Stimulated activated naive CD8-positive, alpha-beta T cell treated with anti-CD3 and anti-CD28 coated beads, Interleukin-15, amount 100 ng/mL, for 72 hours (primary cell): ENCODE measurements at regions not wholly inside any gene's neighbourhood (a gene's known extent, or its start where the extent isn't known, plus 50 kb on each side); places are given as distances from the start of the nearest gene placed in this dataset.

Experiments
- ATAC-seq: fragments of 150-1000 bp; cut with Tn5 transposase; 2 replicates; pipeline ENCODE4 v1.10.0; 2021; ENCODE audit warnings: mild to moderate bottlenecking, moderate library complexity
- DNase-seq, 2 donors: peaks; one replicate each; pipeline ENCODE4 v3.0.0; 2021 to 2022
- H3K27ac Mint-ChIP-seq, 2 donors: one replicate each; pipeline ENCODE4 v1.8.0; 2022; ENCODE audit warnings: mild to moderate bottlenecking in 2 of 2, mixed read lengths in 2 of 2, moderate library complexity in 2 of 2
- H3K27me3 Mint-ChIP-seq: one replicate; pipeline ENCODE4 v1.8.0; 2022; ENCODE audit warnings: mixed read lengths
- H3K4me1 Mint-ChIP-seq: one replicate; pipeline ENCODE4 v1.8.0; 2022; ENCODE audit warnings: mild to moderate bottlenecking, mixed read lengths
- H3K4me3 Mint-ChIP-seq, 2 donors: one replicate each; pipeline ENCODE4 v1.8.0; 2022; ENCODE audit warnings: mild to moderate bottlenecking in 2 of 2, mixed read lengths in 2 of 2, moderate library complexity in 1 of 2
- H3K9me3 Mint-ChIP-seq, 2 donors: one replicate each; pipeline ENCODE4 v1.8.0; 2022; ENCODE audit warnings: mixed read lengths in 2 of 2

DNA sequence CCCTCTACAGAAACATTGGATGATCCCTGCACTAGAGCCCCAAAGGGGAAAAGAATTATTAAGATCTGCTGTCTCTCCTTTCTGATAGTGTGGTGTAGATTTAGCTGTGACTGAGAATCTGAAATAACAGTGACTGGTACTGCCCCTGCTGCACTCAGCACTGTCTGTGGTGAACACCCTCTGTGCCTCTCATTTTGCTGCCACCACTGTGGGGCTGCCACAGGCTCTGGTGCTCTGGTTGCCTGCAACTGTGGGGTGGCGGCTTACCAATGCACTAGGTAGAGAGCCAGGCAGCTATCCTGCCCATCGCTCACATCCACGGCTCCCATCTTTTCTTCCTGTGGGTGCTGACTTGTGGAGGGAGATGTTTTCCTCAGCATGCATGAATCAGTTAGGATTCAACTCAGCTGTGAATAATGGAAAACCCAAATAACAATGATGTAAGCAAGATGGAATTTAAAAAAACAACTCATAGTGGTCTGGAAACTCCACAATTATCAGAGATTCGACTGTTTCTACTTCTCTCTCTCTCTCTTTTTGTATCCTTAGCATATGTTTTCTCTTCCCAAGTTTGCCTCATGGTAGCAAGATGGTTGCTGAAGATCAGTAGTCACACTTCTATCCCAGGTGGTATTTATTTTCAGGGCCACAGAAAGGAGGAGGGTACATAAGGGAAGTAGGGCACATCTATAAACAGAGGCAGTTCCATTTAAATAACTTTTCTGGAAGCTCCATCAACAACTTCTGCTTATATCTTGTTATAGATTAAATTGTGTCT is 99.8 kb upstream of the DAP start:
- no peak overlapping the region for H3K4me3 Mint-ChIP-seq
- no peaks in the 10 kb centered on the region for H3K9me3 Mint-ChIP-seq
- H3K4me1 Mint-ChIP-seq: peaks cover 5% of the 10 kb centered on the region
- H3K27me3 Mint-ChIP-seq: peaks cover 44% of the 10 kb centered on the region
- ATAC-seq (no peak), DNase-seq (no peak)
- no peak overlapping the region for H3K27ac Mint-ChIP-seq

DNA sequence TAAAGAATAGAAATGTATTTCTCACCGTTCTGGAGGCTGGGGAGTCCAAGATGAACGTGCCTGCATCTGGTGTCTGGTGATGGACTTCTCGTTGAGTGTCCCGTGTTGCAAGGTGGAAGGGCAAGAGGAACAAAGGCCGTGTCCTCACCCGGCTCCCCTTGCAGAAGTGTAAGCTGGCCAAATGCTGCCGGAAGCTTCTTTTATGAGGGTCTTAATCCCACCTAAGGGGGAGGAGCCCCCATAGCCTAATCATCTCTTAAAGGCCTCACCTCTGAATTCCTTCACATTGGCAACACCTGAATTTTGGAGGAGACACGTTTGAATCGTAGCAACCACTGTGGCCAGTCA is 99.1 kb upstream of the DAP start:
- Mint-ChIP-seq H3K4me1 (peaks cover 5% of the 10 kb centered on the region), H3K27me3 (peaks cover 44% of the 10 kb centered on the region), H3K27ac (no peak overlapping the region), H3K4me3 (no peak overlapping the region), H3K9me3 (no peaks in the 10 kb centered on the region)
- ATAC-seq (no peak), DNase-seq (no peak)

DNA sequence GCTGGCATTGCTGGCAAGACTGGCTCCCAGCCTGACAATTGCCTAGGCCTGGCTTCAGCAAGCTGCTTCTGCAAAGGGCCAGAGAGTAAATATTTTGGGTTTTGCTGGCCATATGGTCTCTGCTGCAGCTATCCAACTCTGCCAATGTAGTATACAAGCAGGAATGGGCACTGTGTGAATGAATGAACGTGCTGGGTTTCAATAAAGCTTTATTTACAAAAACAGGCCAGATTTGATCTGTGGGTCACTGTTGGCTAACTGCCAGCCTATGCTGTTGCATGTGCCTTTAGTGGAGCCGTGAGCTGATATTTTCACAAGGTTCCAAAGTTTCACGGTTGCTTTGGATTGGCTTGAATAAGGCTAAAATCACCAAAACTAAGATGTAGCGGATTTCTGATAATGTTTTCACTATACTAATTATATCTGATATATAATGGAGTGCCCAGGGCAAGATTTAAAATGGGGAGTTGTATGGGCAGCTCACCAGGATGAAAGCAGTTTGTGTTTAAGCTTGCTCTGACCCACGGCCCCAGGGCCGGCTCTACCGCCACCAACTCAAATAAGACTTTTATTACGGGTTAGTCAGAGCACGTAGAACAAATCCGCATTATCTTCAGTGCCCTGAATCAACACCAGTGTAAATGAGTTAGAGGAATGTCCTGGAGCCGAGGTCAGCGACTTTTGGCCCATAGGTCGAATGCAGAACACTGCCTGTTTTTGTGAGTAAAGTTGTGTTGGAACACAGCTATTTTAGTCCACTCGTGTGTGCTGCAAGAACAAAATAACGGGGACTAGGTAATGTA is 98.6 kb upstream of the DAP start:
- peaks cover 5% of the 10 kb centered on the region for H3K4me1 Mint-ChIP-seq
- ATAC-seq (no peak), DNase-seq (no peak)
- H3K27ac Mint-ChIP-seq: no peak overlapping the region
- H3K9me3 Mint-ChIP-seq: no peaks in the 10 kb centered on the region
- H3K27me3 Mint-ChIP-seq: peaks cover 44% of the 10 kb centered on the region
- no peak overlapping the region for H3K4me3 Mint-ChIP-seq

DNA sequence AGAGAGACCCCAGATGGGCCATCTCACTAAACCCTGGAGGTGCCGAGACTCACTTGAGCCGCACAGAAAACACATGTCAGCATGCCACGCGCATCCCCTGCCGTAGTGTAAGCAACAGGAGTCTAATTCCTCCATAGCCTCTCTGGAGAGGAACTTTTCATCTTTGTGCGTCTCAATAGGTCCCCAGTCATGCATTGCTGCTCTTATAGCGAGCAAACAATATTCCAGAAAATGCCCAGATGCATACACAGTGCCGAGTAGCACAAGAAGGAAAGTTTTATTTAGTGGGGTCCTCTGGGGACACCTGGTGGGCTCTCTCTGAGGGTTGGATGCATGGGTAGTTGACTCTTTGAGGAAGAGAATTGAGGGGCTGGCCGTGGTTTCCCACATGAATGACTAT is 97.9 kb upstream of the DAP start:
- no peak for ATAC-seq
- Mint-ChIP-seq H3K27me3 (peaks cover 44% of the 10 kb centered on the region), H3K9me3 (no peaks in the 10 kb centered on the region), H3K27ac (no peak overlapping the region), H3K4me3 (no peak overlapping the region), H3K4me1 (peaks cover 5% of the 10 kb centered on the region)
- no peak for DNase-seq

DNA sequence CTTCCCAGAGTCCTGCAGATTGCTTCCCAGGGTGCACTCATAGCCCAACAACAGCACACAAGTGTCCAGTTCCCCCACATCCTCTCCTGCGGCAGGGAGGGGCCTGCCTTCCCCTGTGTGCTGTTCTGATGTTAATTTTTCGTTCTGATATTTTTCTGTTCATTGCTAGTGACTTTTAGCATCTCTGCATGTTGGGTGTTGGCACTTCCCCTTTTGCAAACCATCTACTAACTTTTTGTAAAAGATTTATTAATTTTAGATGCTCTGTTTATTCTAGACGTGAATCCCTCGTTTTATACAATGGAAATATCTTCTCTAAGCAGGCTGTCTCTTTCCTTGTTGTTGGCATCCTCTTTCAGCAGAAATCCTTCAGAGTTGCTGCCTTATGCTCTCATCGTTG is 97.3 kb upstream of the DAP start:
- no peaks in the 10 kb centered on the region for H3K9me3 Mint-ChIP-seq
- H3K4me3 Mint-ChIP-seq: no peak overlapping the region
- no peaks in the 10 kb centered on the region for H3K4me1 Mint-ChIP-seq
- DNase-seq (no peak), ATAC-seq (no peak)
- peaks cover 44% of the 10 kb centered on the region for H3K27me3 Mint-ChIP-seq
- H3K27ac Mint-ChIP-seq: no peak overlapping the region

DNA sequence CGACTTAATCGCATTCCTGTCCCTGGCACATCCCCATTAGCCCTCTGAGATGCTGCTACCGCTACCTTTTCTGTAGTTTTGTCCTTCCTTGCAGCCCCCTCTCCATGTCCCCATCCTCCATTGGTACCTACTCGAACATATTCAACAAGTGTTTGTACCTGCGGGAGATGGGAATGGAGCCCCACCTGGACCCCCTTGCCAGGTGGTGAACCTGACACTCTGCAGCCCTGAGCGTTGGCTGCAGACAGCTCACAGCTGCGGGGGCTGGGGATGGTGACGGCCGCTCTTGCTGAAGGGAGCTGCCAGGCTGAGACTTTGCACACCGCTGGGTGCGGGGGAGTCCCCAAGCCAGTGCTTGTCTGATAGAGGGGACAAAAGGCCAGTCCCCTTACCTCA is 96.3 kb upstream of the DAP start:
- Mint-ChIP-seq H3K4me3 (no peak overlapping the region), H3K27me3 (peaks cover 38% of the 10 kb centered on the region), H3K27ac (no peak overlapping the region), H3K9me3 (no peaks in the 10 kb centered on the region), H3K4me1 (no peaks in the 10 kb centered on the region)
- DNase-seq (no peak), ATAC-seq (no peak)

DNA sequence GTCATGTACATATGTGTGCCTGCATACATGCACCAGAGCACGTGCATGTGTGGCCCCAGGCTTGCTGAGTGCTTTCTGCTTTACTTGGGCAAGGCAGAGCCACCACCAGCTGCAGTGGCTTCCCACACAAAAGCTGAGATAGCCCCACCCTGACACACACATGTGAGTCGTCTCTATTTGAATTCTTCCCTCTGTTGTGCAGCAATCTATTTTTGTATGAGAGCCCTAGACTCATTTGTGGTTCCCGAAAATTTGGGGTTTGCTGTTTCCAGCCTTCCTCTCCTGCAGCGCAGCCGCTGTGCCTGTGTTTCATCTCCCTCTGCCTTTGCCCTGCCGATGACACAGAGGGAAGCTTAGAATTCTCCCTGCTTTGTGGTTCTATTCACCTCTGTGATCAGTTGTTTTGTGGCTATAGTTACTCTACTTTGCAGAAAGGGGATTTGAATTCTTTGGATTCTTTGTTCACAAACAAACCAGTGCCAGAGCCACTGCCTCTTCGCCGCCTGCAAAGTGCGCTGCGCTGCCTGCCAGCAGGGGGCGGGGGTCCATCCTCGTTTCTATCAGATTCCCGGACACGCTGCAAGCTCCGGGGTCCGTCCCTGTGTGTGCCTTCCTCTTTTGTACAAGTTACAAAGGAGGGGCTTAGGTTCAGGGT is 95.8 kb upstream of the DAP start:
- H3K9me3 Mint-ChIP-seq: no peaks in the 10 kb centered on the region
- H3K27me3 Mint-ChIP-seq: peaks cover 34% of the 10 kb centered on the region
- H3K4me3 Mint-ChIP-seq: no peak overlapping the region
- no peaks in the 10 kb centered on the region for H3K4me1 Mint-ChIP-seq
- ATAC-seq: no peak
- no peak overlapping the region for H3K27ac Mint-ChIP-seq
- DNase-seq: peak in 1 of 2 donors; percentile 8

DNA sequence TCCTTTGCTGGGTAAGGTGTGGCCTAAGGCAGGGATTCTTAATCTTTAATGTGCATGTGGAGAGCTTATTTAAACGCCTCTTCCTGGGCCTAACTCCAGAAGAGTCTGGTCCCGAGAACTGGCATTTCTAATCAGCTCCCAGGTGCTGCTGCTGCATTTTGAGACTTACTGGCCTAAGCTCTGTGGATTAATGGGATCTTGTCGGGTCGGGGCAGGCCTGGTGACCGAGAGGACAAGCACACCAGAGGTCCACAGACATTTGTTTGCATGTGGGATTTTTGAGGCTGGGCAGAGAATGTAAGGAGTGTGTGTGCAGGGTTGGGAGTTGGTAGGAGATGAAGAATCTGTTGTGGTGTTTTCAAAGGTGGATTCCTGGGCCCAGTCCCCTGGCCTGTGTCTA is 95.0 kb upstream of the DAP start:
- H3K27ac Mint-ChIP-seq: no peak overlapping the region
- DNase-seq (no peak), ATAC-seq (no peak)
- no peaks in the 10 kb centered on the region for H3K9me3 Mint-ChIP-seq
- no peak overlapping the region for H3K4me3 Mint-ChIP-seq
- H3K27me3 Mint-ChIP-seq: peaks cover 30% of the 10 kb centered on the region
- no peaks in the 10 kb centered on the region for H3K4me1 Mint-ChIP-seq

DNA sequence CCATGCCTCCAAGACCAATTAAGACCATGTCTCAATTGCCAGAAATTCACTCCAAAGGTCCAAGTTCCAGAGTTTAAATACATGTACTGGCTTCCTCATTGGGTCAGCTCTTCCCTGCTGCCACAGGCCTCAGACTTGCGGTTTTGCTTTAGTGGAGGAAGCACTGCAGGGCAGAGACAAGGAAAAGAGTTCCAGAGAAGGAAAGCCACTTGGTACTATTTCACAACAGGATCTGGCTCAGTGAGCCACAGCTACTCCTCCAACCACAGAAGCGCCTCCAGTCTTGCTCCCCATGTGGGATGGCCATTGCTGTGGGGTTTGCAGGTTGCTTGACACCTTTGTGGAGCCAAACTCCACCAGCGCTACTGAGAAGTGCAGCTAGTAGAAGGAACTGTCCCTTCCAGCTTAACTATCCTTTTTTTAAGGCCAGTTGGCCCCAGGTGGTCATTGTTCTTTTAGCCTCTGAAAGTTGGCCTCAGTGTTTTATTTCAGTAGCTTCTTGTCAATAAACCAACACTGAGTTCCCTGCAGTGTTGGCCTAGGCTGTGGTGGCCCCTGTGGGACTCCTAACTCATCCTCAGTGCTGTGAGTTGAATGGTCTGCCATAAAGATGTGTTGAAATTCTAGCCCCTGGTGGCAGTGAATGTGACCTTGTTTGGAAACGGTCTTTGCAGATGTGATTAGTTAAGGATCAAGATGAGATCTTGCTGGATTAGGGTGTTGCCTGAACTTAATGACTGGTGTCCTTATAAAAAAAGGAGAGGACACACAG is 93.7 kb upstream of the DAP start:
- peaks cover 23% of the 10 kb centered on the region for H3K27me3 Mint-ChIP-seq
- no peak for ATAC-seq
- no peaks in the 10 kb centered on the region for H3K9me3 Mint-ChIP-seq
- H3K4me3 Mint-ChIP-seq: no peak overlapping the region
- no peak overlapping the region for H3K27ac Mint-ChIP-seq
- no peaks in the 10 kb centered on the region for H3K4me1 Mint-ChIP-seq
- DNase-seq: no peak

DNA sequence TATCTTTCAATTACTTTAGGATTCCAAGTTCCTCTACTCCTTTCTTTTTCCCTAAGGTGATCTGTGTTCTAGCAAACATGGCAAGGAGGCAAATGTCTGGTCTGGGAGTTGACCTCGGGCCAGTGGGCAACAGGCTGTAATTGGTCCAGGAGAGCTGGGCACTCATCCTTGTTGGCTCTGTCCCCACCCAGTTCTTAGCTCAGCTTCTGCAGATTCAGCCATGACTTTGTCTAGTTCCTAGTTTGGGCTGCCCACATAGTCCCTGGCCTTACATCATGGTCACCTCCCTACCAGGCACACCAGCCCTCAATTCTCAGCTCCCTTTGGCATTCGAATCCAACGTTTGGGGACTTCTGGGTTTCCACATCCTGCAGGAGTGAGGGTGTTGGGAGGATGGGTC is 92.1 kb upstream of the DAP start:
- peaks cover 0 to 4% of the 10 kb centered on the region in 2 donors for H3K9me3 Mint-ChIP-seq
- ATAC-seq: no peak
- no peak overlapping the region for H3K4me3 Mint-ChIP-seq
- no peak overlapping the region for H3K27ac Mint-ChIP-seq
- H3K27me3 Mint-ChIP-seq: peaks cover 16% of the 10 kb centered on the region
- DNase-seq: no peak
- H3K4me1 Mint-ChIP-seq: no peaks in the 10 kb centered on the region

DNA sequence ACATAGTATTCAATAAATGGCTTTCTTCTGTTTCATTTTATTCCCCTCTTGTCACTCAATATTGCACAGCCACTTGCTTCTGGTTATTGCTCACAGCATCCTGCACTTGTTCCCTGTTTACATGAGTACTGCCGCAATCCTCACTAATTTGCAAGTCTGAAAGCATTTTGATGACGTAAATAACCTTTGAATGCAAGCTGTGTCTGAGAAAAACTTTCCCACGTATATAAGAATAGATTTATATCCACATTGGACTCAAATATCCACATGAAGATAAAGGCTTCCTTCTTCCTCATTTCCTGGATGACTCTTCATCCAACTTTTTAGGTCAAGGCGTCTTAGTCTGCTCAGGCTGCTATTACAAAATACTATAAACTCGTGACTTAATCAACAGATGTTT is 88.2 kb upstream of the DAP start:
- Mint-ChIP-seq H3K27me3 (peaks cover 21% of the 10 kb centered on the region), H3K4me3 (no peak overlapping the region), H3K4me1 (no peaks in the 10 kb centered on the region), H3K9me3 (peaks cover 8 to 11% of the 10 kb centered on the region in 2 donors), H3K27ac (no peak overlapping the region)
- ATAC-seq (no peak), DNase-seq (no peak)

DNA sequence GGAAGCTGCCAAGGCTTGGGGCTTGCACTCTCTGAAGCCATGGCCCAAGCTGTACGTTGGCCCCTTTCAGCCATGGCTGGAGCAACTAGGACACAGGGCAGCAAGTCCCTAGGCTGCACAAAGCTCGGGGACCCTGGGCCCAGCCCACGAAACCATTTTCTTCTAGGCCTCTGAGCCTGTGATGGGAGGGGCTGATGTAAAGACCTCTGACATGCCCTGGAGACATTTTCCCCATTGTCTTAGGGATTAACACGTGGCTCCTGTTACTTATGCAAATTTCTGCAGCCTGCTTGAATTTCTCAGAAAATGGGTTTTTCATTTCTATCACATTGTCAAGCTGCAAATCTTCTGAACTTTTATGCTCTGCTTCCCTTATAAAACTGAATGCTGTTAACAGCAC is 83.0 kb upstream of the DAP start:
- Mint-ChIP-seq H3K4me3 (no peak overlapping the region), H3K9me3 (peaks cover 11 to 18% of the 10 kb centered on the region in 2 donors), H3K4me1 (no peaks in the 10 kb centered on the region), H3K27ac (no peak overlapping the region), H3K27me3 (peaks cover 35% of the 10 kb centered on the region)
- DNase-seq: no peak
- no peak for ATAC-seq

DNA sequence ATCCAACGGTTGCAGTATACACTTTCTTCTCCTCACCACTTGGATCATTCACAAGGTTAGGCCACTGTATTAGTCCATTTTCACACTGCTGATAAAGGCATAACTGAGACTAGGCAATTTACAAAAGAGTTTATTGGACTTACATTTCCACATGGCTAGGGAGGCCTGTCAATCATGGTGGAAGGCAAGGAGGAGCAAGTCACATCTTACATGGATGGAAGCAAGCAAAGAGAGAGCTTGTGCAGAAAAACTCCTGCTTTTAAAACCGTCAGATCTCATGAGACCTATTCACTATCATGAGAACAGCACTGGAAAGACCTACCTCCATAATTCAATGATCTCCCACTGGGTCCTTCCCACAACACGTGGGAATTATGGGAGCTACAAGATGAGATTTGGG is 81.8 kb upstream of the DAP start:
- H3K27ac Mint-ChIP-seq: no peak overlapping the region
- H3K4me3 Mint-ChIP-seq: no peak overlapping the region
- peaks cover 41% of the 10 kb centered on the region for H3K27me3 Mint-ChIP-seq
- peaks cover 5 to 18% of the 10 kb centered on the region in 2 donors for H3K9me3 Mint-ChIP-seq
- DNase-seq (no peak), ATAC-seq (no peak)
- H3K4me1 Mint-ChIP-seq: no peaks in the 10 kb centered on the region

DNA sequence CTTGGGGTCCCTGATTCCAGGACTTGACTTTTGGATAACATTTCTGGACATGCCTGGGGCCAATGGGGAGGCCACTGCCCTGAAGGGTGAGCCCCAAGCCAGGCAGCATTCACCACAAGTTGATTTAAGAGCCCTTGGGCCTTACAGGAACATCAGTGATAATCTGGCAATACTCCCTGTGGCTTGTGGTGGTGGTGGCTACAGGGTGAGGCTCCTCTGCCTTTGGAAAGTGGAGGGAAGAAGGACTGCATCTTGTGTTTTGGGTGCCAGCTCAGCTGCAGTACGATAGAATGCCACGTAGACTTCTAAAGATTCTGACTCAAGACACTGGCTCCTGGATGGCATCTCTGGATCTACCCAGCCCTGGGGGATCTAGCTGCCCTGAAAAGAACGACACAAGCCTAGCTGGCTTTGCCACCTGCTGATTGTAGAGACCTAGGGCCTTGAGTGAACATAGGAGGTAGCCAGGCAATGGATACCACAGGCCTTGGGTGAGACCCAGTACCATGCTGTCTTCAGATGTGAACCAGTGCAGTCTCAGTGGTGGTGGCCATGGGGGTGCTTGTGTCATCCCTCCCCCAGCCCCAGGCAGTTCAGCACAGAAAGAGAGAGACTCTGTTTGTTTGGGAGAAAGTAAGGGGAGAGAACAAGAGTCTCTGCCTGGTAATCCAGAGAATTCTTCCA is 79.0 kb upstream of the DAP start:
- DNase-seq (no peak), ATAC-seq (no peak)
- Mint-ChIP-seq H3K9me3 (peaks cover 5 to 18% of the 10 kb centered on the region in 2 donors), H3K4me3 (no peak overlapping the region), H3K27ac (no peak overlapping the region), H3K27me3 (peaks cover 28% of the 10 kb centered on the region), H3K4me1 (no peaks in the 10 kb centered on the region)

DNA sequence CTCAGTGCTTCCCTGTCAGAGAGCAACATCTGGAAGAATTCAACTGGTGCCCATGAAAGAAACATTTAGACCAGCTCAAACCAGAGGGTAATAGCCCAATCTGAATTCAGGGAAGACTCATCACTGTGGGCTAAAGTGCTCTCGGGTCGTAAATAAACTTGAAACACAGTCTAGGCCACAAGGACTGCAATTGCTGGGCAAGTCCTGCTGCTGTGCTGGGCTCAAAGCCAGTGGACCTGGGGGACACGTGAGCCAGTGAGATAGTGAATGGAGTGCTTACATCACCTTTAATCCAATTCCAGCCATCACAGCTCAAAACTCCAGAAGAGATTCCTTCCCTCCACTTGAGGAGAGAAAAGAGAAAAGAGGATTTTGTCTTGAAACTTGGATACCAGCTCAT is 78.1 kb upstream of the DAP start:
- Mint-ChIP-seq H3K27ac (no peak overlapping the region), H3K27me3 (peaks cover 24% of the 10 kb centered on the region)

More for the DNA sequence above, 78.1 kb upstream of the DAP start:
- DNase-seq: no peak
- no peak for ATAC-seq
- H3K4me3 Mint-ChIP-seq: no peak overlapping the region
- H3K9me3 Mint-ChIP-seq: peaks cover 0 to 9% of the 10 kb centered on the region in 2 donors
- no peaks in the 10 kb centered on the region for H3K4me1 Mint-ChIP-seq
